Psoas muscle (tissue), 7 donors: ENCODE measurements at regions not wholly inside any gene's neighbourhood (a gene's known extent, or its start where the extent isn't known, plus 50 kb on each side); places are given as distances from the start of the nearest gene placed in this dataset.
A peak's percentile ranks its signal among the peaks of the same experiment; 100 is the strongest.

Source experiments
- ATAC-seq, 4 donors: fragments of 200-7000 bp; cut with Tn5 transposase; one replicate each; pipeline ENCODE4 v1.9.1; 2020; ENCODE audit warnings: moderate library complexity in 3 of 4, mild to moderate bottlenecking in 2 of 4
- DNase-seq, 2 donors: peaks; one replicate each; pipeline ENCODE4 v3.0.0-alpha.2; 2020
- H3K27ac ChIP-seq: fragments of 200-600 bp; one replicate; pipeline ENCODE4 v1.8.0; 2022
- H3K27me3 ChIP-seq, 3 donors: fragments of 200-600 bp in 1 of 3; one replicate each; pipeline versions ENCODE4 v1.6.1 to v1.8.0; 2013 to 2022; ENCODE audit warnings: low read length in 2 of 3, mild to moderate bottlenecking in 2 of 3, moderate library complexity in 1 of 3; ENCODE audit not compliant: insufficient read depth in 3 of 3
- H3K36me3 ChIP-seq, 2 donors: fragments of 200-600 bp in 1 of 2; one replicate each; pipeline versions ENCODE4 v1.6.1 to v1.8.0; 2013 to 2022; ENCODE audit warnings: low read depth in 1 of 2, mild to moderate bottlenecking in 1 of 2, moderate library complexity in 1 of 2; ENCODE audit not compliant: insufficient read depth in 1 of 2
- H3K4me1 ChIP-seq: fragments of 200-600 bp; one replicate; pipeline ENCODE4 v1.8.0; 2022
- H3K4me3 ChIP-seq: fragments of 200-600 bp; one replicate; pipeline ENCODE4 v1.8.0; 2022; ENCODE audit warnings: mild to moderate bottlenecking
- H3K9me3 ChIP-seq: fragments of 200-600 bp; one replicate; pipeline ENCODE4 v1.8.0; 2022
- CTCF ChIP-seq: fragments of 200-600 bp; IDR thresholded peaks from one replicate; pipeline ENCODE4 v1.8.0; 2022; ENCODE audit warnings: antibody characterized with exemption
- WGBS, 3 donors: extraction: QIAGEN DNeasy Blood & Tissue Kit; methylation state at CpG; one replicate each; pipeline versions ENCODE4 v1.1.6 to v1.1.7; 2013; 5-methylcytosine and 5-hydroxymethylcytosine counted together
- intact Hi-C, 2 donors: fragments of 100-400 bp; cut with DNase I; formaldehyde crosslinking; loops; one replicate each; pipeline versions ENCODE4 v1.11.0 to v1.14.2; 2022
- donor health status: healthy with polysubstance abuse.
- donor health status: DM: no; HTN: no; CAD: no; lungs with moderate emphysema.
- donor health status: Bipolar disorder and iron deficiency.
- donor health status: healthy.
- donor health status: DM: yes; HTN: yes; CAD: no.
- donor health status: DM: no; HTN: no; CAD: no.
- donor health status: DM: yes; HTN: yes; CAD: no.

GRCh38 chr7:112897839-112898431, 107.7 kb upstream of the TMEM168 start:
- ATAC-seq: peak in 1 of 4 donors; percentile 42

GRCh38 chr7:112896026-112896601, 105.9 kb upstream of the TMEM168 start:
- 89 to 99% (median 94%) methylated on average over 10 of the region's 10 CpGs for WGBS, 3 donors
- ATAC-seq: no peak

More at GRCh38 chr7:112897839-112898431, 107.7 kb upstream of the TMEM168 start:
- TF ChIP-seq CTCF: no peak
- DNase-seq: no peak
- intact Hi-C loops: loop anchor here (2.0 to 10.0 kb wide), 3 partner anchors 61 to 353 kb away; no protein-coding TSS in a partner anchor
- no peaks in the 10 kb centered on the region for H3K9me3 ChIP-seq
- H3K4me1 ChIP-seq: no peaks in the 10 kb centered on the region
- H3K27me3 ChIP-seq: no peaks in the 10 kb centered on the region
- 93 to 98% (median 98%) methylated on average over 2 of the region's 2 CpGs for WGBS, 3 donors
- H3K36me3 ChIP-seq: peaks cover 3 to 17% of the 10 kb centered on the region in 2 donors
- no peak overlapping the region for H3K4me3 ChIP-seq
- H3K27ac ChIP-seq: no peak overlapping the region

GRCh38 chr7:112892263-112892662, 102.1 kb upstream of the TMEM168 start:
- no peaks in the 10 kb centered on the region for H3K4me1 ChIP-seq
- no peak for ATAC-seq
- intact Hi-C loops: loop anchor here in 1 of 2 donors (10.0 kb wide), 1 partner anchor 347 kb away; no protein-coding TSS in a partner anchor
- no peak for DNase-seq
- H3K9me3 ChIP-seq: no peaks in the 10 kb centered on the region
- no peak for TF ChIP-seq CTCF
- no peaks in the 10 kb centered on the region for H3K27me3 ChIP-seq
- WGBS, 3 donors: 67 to 83% (median 68%) methylated on average over 2 of the region's 2 CpGs
- no peak overlapping the region for H3K27ac ChIP-seq
- peaks cover 3 to 20% of the 10 kb centered on the region in 2 donors for H3K36me3 ChIP-seq
- H3K4me3 ChIP-seq: no peak overlapping the region

More at GRCh38 chr7:112896026-112896601, 105.9 kb upstream of the TMEM168 start:
- intact Hi-C loops: loop anchor here (5.0 to 10.0 kb wide), 2 partner anchors 59 to 351 kb away; no protein-coding TSS in a partner anchor
- Histone ChIP-seq H3K9me3 (no peaks in the 10 kb centered on the region), H3K27ac (no peak overlapping the region), H3K4me1 (no peaks in the 10 kb centered on the region), H3K36me3 (peaks cover 3 to 20% of the 10 kb centered on the region in 2 donors), H3K4me3 (no peak overlapping the region), H3K27me3 (no peaks in the 10 kb centered on the region)
- TF ChIP-seq CTCF: no peak
- no peak for DNase-seq

GRCh38 chr7:112891698-112892097, 101.5 kb upstream of the TMEM168 start:
- intact Hi-C loops: loop anchor here in 1 of 2 donors (10.0 kb wide), 1 partner anchor 347 kb away; no protein-coding TSS in a partner anchor
- no peak overlapping the region for H3K27ac ChIP-seq
- no peak for ATAC-seq
- H3K27me3 ChIP-seq: no peaks in the 10 kb centered on the region
- no peak for TF ChIP-seq CTCF
- H3K9me3 ChIP-seq: no peaks in the 10 kb centered on the region
- peaks cover 3 to 20% of the 10 kb centered on the region in 2 donors for H3K36me3 ChIP-seq
- no peak overlapping the region for H3K4me3 ChIP-seq
- DNase-seq: no peak
- no peaks in the 10 kb centered on the region for H3K4me1 ChIP-seq
